DND-41 (cell line): ENCODE measurements at regions not wholly inside any gene's neighbourhood (a gene's known extent, or its start where the extent isn't known, plus 50 kb on each side); places are given as distances from the start of the nearest gene placed in this dataset.

Source experiments
- ATAC-seq: fragments of 200-7000 bp; cut with Tn5 transposase; 3 replicates; pipeline ENCODE4 v1.9.1; 2021; ENCODE audit warnings: low read depth; ENCODE audit not compliant: insufficient read depth
- DNase-seq: peaks from one replicate; pipeline ENCODE4 v3.0.0-alpha.2; 2020
- H2AFZ ChIP-seq: 2 replicates; pipeline ENCODE4 v1.6.0; 2012; ENCODE audit warnings: low read depth, low read length
- H3K27ac ChIP-seq: 2 replicates; pipeline ENCODE4 v1.5.1; 2012; ENCODE audit warnings: low read length, inconsistent platforms
- H3K27me3 ChIP-seq: fragments of 200-600 bp; sonication (generic); 2 replicates; pipeline ENCODE4 v1.6.0; 2012; ENCODE audit warnings: low read length, mild to moderate bottlenecking, inconsistent platforms; ENCODE audit not compliant: insufficient read depth, poor library complexity
- H3K36me3 ChIP-seq: 2 replicates; pipeline ENCODE4 v1.5.1; 2012; ENCODE audit warnings: low read length, inconsistent platforms; ENCODE audit not compliant: insufficient read depth
- H3K4me1 ChIP-seq: 2 replicates; pipeline ENCODE4 v1.5.1; 2012; ENCODE audit warnings: mild to moderate bottlenecking, low read length; ENCODE audit not compliant: insufficient read depth
- H3K4me2 ChIP-seq: 2 replicates; pipeline ENCODE4 v1.6.0; 2012; ENCODE audit warnings: mild to moderate bottlenecking, moderate library complexity, low read length, inconsistent platforms; ENCODE audit not compliant: insufficient read depth
- H3K4me3 ChIP-seq, 2 experiments: fragments of 200-600 bp in 1 of 2; shearing (Covaris generic) in 1 of 2; 2 replicates each; pipeline ENCODE4 v1.5.1; 2012 to 2016; ENCODE audit warnings: inconsistent platforms in 2 of 2, low read length in 2 of 2, mild to moderate bottlenecking in 2 of 2, low read depth in 1 of 2, moderate library complexity in 1 of 2
- H3K79me2 ChIP-seq: 2 replicates; pipeline ENCODE4 v1.6.0; 2012; ENCODE audit warnings: low read length, inconsistent platforms; ENCODE audit not compliant: insufficient read depth
- H3K9ac ChIP-seq: 2 replicates; pipeline ENCODE4 v1.6.0; 2012; ENCODE audit warnings: low read depth, mild to moderate bottlenecking, inconsistent platforms, low read length, moderate library complexity
- H3K9me3 ChIP-seq: 2 replicates; pipeline ENCODE4 v1.5.1; 2012; ENCODE audit warnings: low read length, moderate library complexity, mild to moderate bottlenecking, inconsistent platforms; ENCODE audit not compliant: insufficient read depth, severe bottlenecking
- H4K20me1 ChIP-seq: 2 replicates; pipeline ENCODE4 v1.6.0; 2012; ENCODE audit warnings: low read length; ENCODE audit not compliant: insufficient read depth
- CTCF ChIP-seq: IDR thresholded peaks from 2 replicates; pipeline ENCODE4 v1.5.1; 2012; ENCODE audit warnings: borderline replicate concordance, low read length, moderate library complexity, mild to moderate bottlenecking; ENCODE audit not compliant: poor library complexity, severe bottlenecking; ENCODE audit errors: extremely low read depth
- EZH2 ChIP-seq: IDR thresholded peaks from 3 replicates; pipeline ENCODE4 v1.6.1; 2012; ENCODE audit warnings: borderline replicate concordance, low read depth, mild to moderate bottlenecking, moderate library complexity, low read length, inconsistent platforms; ENCODE audit not compliant: severe bottlenecking

- H2AFZ ChIP-seq: no peak overlapping the region
- TF ChIP-seq EZH2 (no peak), CTCF (no peak)
- no peaks in the 10 kb centered on the region for H4K20me1 ChIP-seq
- H3K4me2 ChIP-seq: no peak overlapping the region
- DNase-seq (no peak), ATAC-seq (no peak)
- H3K4me3 ChIP-seq: no peak overlapping the region
- no peaks in the 10 kb centered on the region for H3K79me2 ChIP-seq
- no peaks in the 10 kb centered on the region for H3K9me3 ChIP-seq
- no peak overlapping the region for H3K27ac ChIP-seq
- H3K27me3 ChIP-seq: no peaks in the 10 kb centered on the region
- no peaks in the 10 kb centered on the region for H3K4me1 ChIP-seq
- no peaks in the 10 kb centered on the region for H3K36me3 ChIP-seq
- no peak overlapping the region for H3K9ac ChIP-seq
These were observed 381.8 kb upstream of the EPHA3 start for GRCh38 chr3:88725440-88726165.

GRCh38 chr3:88732186-88732585, 375.2 kb upstream of the EPHA3 start:
- no peaks in the 10 kb centered on the region for H3K4me1 ChIP-seq
- no peak overlapping the region for H2AFZ ChIP-seq
- H3K4me2 ChIP-seq: no peak overlapping the region
- DNase-seq: no peak
- H3K27me3 ChIP-seq: no peaks in the 10 kb centered on the region
- no peak for ATAC-seq
- TF ChIP-seq EZH2: no peak
- no peak for TF ChIP-seq CTCF
- no peaks in the 10 kb centered on the region for H3K36me3 ChIP-seq
- no peaks in the 10 kb centered on the region for H3K79me2 ChIP-seq
- no peaks in the 10 kb centered on the region for H3K9me3 ChIP-seq
- no peaks in the 10 kb centered on the region for H4K20me1 ChIP-seq
- no peak overlapping the region for H3K27ac ChIP-seq
- no peak overlapping the region for H3K9ac ChIP-seq
- H3K4me3 ChIP-seq: no peak overlapping the region

- Histone ChIP-seq H3K4me3 (no peak overlapping the region), H3K4me1 (no peaks in the 10 kb centered on the region), H3K36me3 (no peaks in the 10 kb centered on the region), H2AFZ (no peak overlapping the region), H4K20me1 (no peaks in the 10 kb centered on the region), H3K9me3 (no peaks in the 10 kb centered on the region), H3K27me3 (no peaks in the 10 kb centered on the region), H3K79me2 (no peaks in the 10 kb centered on the region), H3K27ac (no peak overlapping the region), H3K4me2 (no peak overlapping the region), H3K9ac (no peak overlapping the region)
- no peak for TF ChIP-seq CTCF
- no peak for ATAC-seq
- DNase-seq: no peak
These were observed 365.3 kb upstream of the EPHA3 start for GRCh38 chr3:88742106-88742505.
